Liver (tissue), 8 donors: ENCODE measurements at regions not wholly inside any gene's neighbourhood (a gene's known extent, or its start where the extent isn't known, plus 50 kb on each side); places are given as distances from the start of the nearest gene placed in this dataset.

Experiments used
- DNase-seq: peaks from one replicate; pipeline ENCODE4 v3.0.0-alpha.2; 2017; ENCODE audit warnings: low spot score
- H3K27ac ChIP-seq, 2 donors: one replicate each; pipeline ENCODE4 v1.7.0; 2013; ENCODE audit warnings: inconsistent platforms in 2 of 2, low read length in 2 of 2, control low read depth in 1 of 2, low read depth in 1 of 2, mild to moderate bottlenecking in 1 of 2
- H3K27me3 ChIP-seq, 4 donors: one replicate each; pipeline versions ENCODE4 v1.6.1 to v1.7.0; 2013; ENCODE audit warnings: low read length in 3 of 4, inconsistent platforms in 1 of 4, mild to moderate bottlenecking in 1 of 4, moderate library complexity in 1 of 4; ENCODE audit not compliant: control insufficient read depth in 4 of 4, insufficient read depth in 4 of 4
- H3K36me3 ChIP-seq, 4 donors: one replicate each; pipeline versions ENCODE4 v1.6.1 to v1.7.0; 2013; ENCODE audit warnings: low read length in 3 of 4, mild to moderate bottlenecking in 3 of 4, low read depth in 1 of 4, moderate library complexity in 1 of 4; ENCODE audit not compliant: control insufficient read depth in 4 of 4, insufficient read depth in 3 of 4
- H3K4me1 ChIP-seq, 4 donors: one replicate each; pipeline versions ENCODE4 v1.6.1 to v1.7.0; 2013; ENCODE audit warnings: low read length in 3 of 4, mild to moderate bottlenecking in 3 of 4, moderate library complexity in 1 of 4; ENCODE audit not compliant: control insufficient read depth in 4 of 4, insufficient read depth in 4 of 4
- H3K4me3 ChIP-seq, 3 donors: one replicate each; pipeline versions ENCODE4 v1.6.1 to v1.7.0; 2013; ENCODE audit warnings: low read length in 3 of 3, control low read depth in 1 of 3, low read depth in 1 of 3, mild to moderate bottlenecking in 1 of 3
- H3K9ac ChIP-seq, 2 donors: one replicate each; pipeline ENCODE4 v1.7.0; 2013; ENCODE audit warnings: low read length in 2 of 2, mild to moderate bottlenecking in 2 of 2, moderate library complexity in 2 of 2, control low read depth in 1 of 2, low read depth in 1 of 2
- H3K9me3 ChIP-seq, 4 donors: one replicate each; pipeline versions ENCODE4 v1.6.1 to v1.7.0; 2013; ENCODE audit warnings: low read length in 3 of 4; ENCODE audit not compliant: control insufficient read depth in 4 of 4
- ATF3 ChIP-seq: IDR thresholded peaks from 2 replicates; pipeline ENCODE4 v1.6.1; 2016; ENCODE audit warnings: antibody characterized with exemption
- EGR1 ChIP-seq, 2 donors: IDR thresholded peaks; 2 replicates each; pipeline ENCODE4 v1.6.1; 2016 to 2018; ENCODE audit warnings: antibody characterized with exemption in 2 of 2, low read depth in 2 of 2
- FOXA1 ChIP-seq: IDR thresholded peaks from 2 replicates; pipeline ENCODE4 v1.6.1; 2016; ENCODE audit warnings: antibody characterized with exemption
- FOXA2 ChIP-seq: IDR thresholded peaks from 2 replicates; pipeline ENCODE4 v1.6.1; 2016; ENCODE audit warnings: antibody characterized with exemption
- GABPA ChIP-seq, 2 donors: IDR thresholded peaks in 1 of 2; conservative IDR thresholded peaks in 1 of 2; 2 replicates each; pipeline ENCODE4 v1.6.1; 2016; ENCODE audit warnings: antibody characterized with exemption in 2 of 2, mild to moderate bottlenecking in 1 of 2, moderate library complexity in 1 of 2
- HNF4A ChIP-seq, 2 donors: conservative IDR thresholded peaks; 2 replicates each; pipeline ENCODE4 v1.6.1; 2016; ENCODE audit warnings: antibody characterized with exemption in 2 of 2, mild to moderate bottlenecking in 2 of 2
- HNF4G ChIP-seq: IDR thresholded peaks from 2 replicates; pipeline ENCODE4 v1.6.1; 2016; ENCODE audit warnings: antibody characterized with exemption
- NR2F2 ChIP-seq: IDR thresholded peaks from 2 replicates; pipeline ENCODE4 v1.6.1; 2016; ENCODE audit warnings: antibody characterized with exemption
- RAD21 ChIP-seq, 2 donors: IDR thresholded peaks; 2 replicates each; pipeline ENCODE4 v1.6.1; 2016; ENCODE audit warnings: antibody characterized with exemption in 2 of 2, mild to moderate bottlenecking in 2 of 2
- REST ChIP-seq: IDR thresholded peaks from 2 replicates; pipeline ENCODE4 v1.6.1; 2016; ENCODE audit warnings: antibody characterized with exemption, mild to moderate bottlenecking
- RXRA ChIP-seq, 2 donors: IDR thresholded peaks; 2 replicates each; pipeline ENCODE4 v1.6.1; 2017 to 2018; ENCODE audit warnings: antibody characterized with exemption in 2 of 2, mild to moderate bottlenecking in 1 of 2
- SP1 ChIP-seq: IDR thresholded peaks from 2 replicates; pipeline ENCODE4 v1.6.1; 2018; ENCODE audit warnings: antibody characterized with exemption, mild to moderate bottlenecking
- TAF1 ChIP-seq: conservative IDR thresholded peaks from 2 replicates; pipeline ENCODE4 v1.6.1; 2016; ENCODE audit warnings: antibody characterized with exemption, mild to moderate bottlenecking
- YY1 ChIP-seq: IDR thresholded peaks from 2 replicates; pipeline ENCODE4 v1.6.1; 2016; ENCODE audit warnings: antibody characterized with exemption, mild to moderate bottlenecking
- WGBS: extraction: QIAGEN DNeasy Blood & Tissue Kit; methylation state at CpG from one replicate; pipeline ENCODE4 v1.1.7; 2013; 5-methylcytosine and 5-hydroxymethylcytosine counted together
- TF ChIP-seq, protein P1 (sequence below): IDR thresholded peaks from 2 replicates; pipeline ENCODE4 v1.6.1; 2016; ENCODE audit warnings: antibody characterized with exemption
- TF ChIP-seq, protein P2 (sequence below): IDR thresholded peaks from 2 replicates; pipeline ENCODE4 v1.6.1; 2016; ENCODE audit warnings: antibody characterized with exemption
- TF ChIP-seq, protein P3 (sequence below): fragments of 150-350 bp; IDR thresholded peaks from 2 replicates; pipeline ENCODE4 v1.5.1; 2017; ENCODE audit warnings: improper control_type of control experiment, low read depth, low read length; ENCODE audit not compliant: missing input control
- donor health status: healthy.
- donor health status: healthy.
- donor health status: healthy.
- donor health status: healthy.
- donor health status: healthy.

GRCh38 chr21:7951854-7952519 is 2569.4 kb upstream of the TPTE start:
- 56% methylated on average over 14 of the region's 14 CpGs for WGBS
- no peak for DNase-seq
- H3K9ac ChIP-seq: no peak overlapping the region
- peak overlapping the region in 2 of 3 donors; percentile 8 to 46 for H3K4me3 ChIP-seq
- no peak for TF ChIP-seq YY1
- no peak for TF ChIP-seq NR2F2
- no peaks in the 10 kb centered on the region for H3K4me1 ChIP-seq
- H3K27ac ChIP-seq: no peak overlapping the region
- H3K36me3 ChIP-seq: no peaks in the 10 kb centered on the region
- no peaks in the 10 kb centered on the region for H3K27me3 ChIP-seq
- H3K9me3 ChIP-seq: peaks cover 66 to 92% (median 87%) of the 10 kb centered on the region in 4 donors

GRCh38 chr21:7952648-7953047 is 2568.7 kb upstream of the TPTE start:
- Histone ChIP-seq H3K9ac (no peak overlapping the region), H3K27ac (no peak overlapping the region), H3K36me3 (no peaks in the 10 kb centered on the region), H3K4me1 (no peaks in the 10 kb centered on the region), H3K27me3 (no peaks in the 10 kb centered on the region), H3K4me3 (peak overlapping the region in 2 of 3 donors; percentile 8 to 46), H3K9me3 (peaks cover 66 to 92% (median 87%) of the 10 kb centered on the region in 4 donors)
- TF ChIP-seq, protein P1, sequence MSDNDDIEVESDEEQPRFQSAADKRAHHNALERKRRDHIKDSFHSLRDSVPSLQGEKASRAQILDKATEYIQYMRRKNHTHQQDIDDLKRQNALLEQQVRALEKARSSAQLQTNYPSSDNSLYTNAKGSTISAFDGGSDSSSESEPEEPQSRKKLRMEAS: no peak
- TF ChIP-seq EGR1 (IDR thresholded peaks at IDR 0.05; ENCODE audit: low read depth in 2 of 2) (no peak), HNF4A (conservative IDR thresholded peaks at IDR 0.05) (no peak), YY1 (no peak), NR2F2 (no peak), HNF4G (no peak), RAD21 (IDR thresholded peaks at IDR 0.05) (no peak), ATF3 (no peak), RXRA (IDR thresholded peaks at IDR 0.05) (no peak), TAF1 (no peak), FOXA1 (no peak)
- TF ChIP-seq, protein P2, sequence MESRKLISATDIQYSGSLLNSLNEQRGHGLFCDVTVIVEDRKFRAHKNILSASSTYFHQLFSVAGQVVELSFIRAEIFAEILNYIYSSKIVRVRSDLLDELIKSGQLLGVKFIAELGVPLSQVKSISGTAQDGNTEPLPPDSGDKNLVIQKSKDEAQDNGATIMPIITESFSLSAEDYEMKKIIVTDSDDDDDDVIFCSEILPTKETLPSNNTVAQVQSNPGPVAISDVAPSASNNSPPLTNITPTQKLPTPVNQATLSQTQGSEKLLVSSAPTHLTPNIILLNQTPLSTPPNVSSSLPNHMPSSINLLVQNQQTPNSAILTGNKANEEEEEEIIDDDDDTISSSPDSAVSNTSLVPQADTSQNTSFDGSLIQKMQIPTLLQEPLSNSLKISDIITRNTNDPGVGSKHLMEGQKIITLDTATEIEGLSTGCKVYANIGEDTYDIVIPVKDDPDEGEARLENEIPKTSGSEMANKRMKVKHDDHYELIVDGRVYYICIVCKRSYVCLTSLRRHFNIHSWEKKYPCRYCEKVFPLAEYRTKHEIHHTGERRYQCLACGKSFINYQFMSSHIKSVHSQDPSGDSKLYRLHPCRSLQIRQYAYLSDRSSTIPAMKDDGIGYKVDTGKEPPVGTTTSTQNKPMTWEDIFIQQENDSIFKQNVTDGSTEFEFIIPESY: no peak
- WGBS: 60% methylated on average over 12 of the region's 12 CpGs
- DNase-seq: no peak

GRCh38 chr21:7953058-7953457 is 2568.3 kb upstream of the TPTE start:
- Histone ChIP-seq H3K9me3 (peaks cover 65 to 91% (median 86%) of the 10 kb centered on the region in 4 donors), H3K4me1 (no peaks in the 10 kb centered on the region), H3K4me3 (peak overlapping the region in 2 of 3 donors; percentile 8 to 46), H3K27me3 (no peaks in the 10 kb centered on the region), H3K9ac (no peak overlapping the region), H3K36me3 (no peaks in the 10 kb centered on the region), H3K27ac (no peak overlapping the region)
- DNase-seq: no peak
- 42% methylated on average over 2 of the region's 2 CpGs for WGBS
- TF ChIP-seq FOXA1: no peak
- no peak for TF ChIP-seq RAD21 (IDR thresholded peaks at IDR 0.05)
- TF ChIP-seq, protein P2: no peak
- TF ChIP-seq NR2F2: no peak
- no peak for TF ChIP-seq REST
- TF ChIP-seq HNF4G: no peak
- no peak for TF ChIP-seq SP1
- TF ChIP-seq, protein P3, sequence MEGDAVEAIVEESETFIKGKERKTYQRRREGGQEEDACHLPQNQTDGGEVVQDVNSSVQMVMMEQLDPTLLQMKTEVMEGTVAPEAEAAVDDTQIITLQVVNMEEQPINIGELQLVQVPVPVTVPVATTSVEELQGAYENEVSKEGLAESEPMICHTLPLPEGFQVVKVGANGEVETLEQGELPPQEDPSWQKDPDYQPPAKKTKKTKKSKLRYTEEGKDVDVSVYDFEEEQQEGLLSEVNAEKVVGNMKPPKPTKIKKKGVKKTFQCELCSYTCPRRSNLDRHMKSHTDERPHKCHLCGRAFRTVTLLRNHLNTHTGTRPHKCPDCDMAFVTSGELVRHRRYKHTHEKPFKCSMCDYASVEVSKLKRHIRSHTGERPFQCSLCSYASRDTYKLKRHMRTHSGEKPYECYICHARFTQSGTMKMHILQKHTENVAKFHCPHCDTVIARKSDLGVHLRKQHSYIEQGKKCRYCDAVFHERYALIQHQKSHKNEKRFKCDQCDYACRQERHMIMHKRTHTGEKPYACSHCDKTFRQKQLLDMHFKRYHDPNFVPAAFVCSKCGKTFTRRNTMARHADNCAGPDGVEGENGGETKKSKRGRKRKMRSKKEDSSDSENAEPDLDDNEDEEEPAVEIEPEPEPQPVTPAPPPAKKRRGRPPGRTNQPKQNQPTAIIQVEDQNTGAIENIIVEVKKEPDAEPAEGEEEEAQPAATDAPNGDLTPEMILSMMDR: no peak
- TF ChIP-seq FOXA2: no peak
- no peak for TF ChIP-seq YY1
- no peak for TF ChIP-seq HNF4A (conservative IDR thresholded peaks at IDR 0.05)
- no peak for TF ChIP-seq ATF3
- TF ChIP-seq GABPA (IDR thresholded peaks at IDR 0.05 in 1 of 2, conservative IDR thresholded peaks at IDR 0.05 in 1 of 2): no peak
- TF ChIP-seq TAF1: no peak
